Ascending aorta (tissue), 2 donors: ENCODE measurements at regions not wholly inside any gene's neighbourhood (a gene's known extent, or its start where the extent isn't known, plus 50 kb on each side); places are given as distances from the start of the nearest gene placed in this dataset.

ENCODE experiments used
- DNase-seq, 2 donors: peaks; one replicate each; pipeline ENCODE4 v3.0.0-alpha.2; 2019; ENCODE audit warnings: low spot score in 2 of 2
- H3K27ac ChIP-seq, 2 donors: fragments of 200-600 bp; sonication (generic); one replicate each; pipeline ENCODE4 v1.5.1; 2016 to 2017; ENCODE audit warnings: mild to moderate bottlenecking in 1 of 2
- H3K27me3 ChIP-seq: fragments of 200-600 bp; sonication (generic); one replicate; pipeline ENCODE4 v1.5.1; 2017
- H3K36me3 ChIP-seq, 2 donors: fragments of 200-600 bp; sonication (generic); one replicate each; pipeline ENCODE4 v1.5.1; 2016
- H3K4me1 ChIP-seq, 2 donors: fragments of 200-600 bp; sonication (generic); one replicate each; pipeline ENCODE4 v1.5.1; 2016 to 2017; ENCODE audit warnings: mild to moderate bottlenecking in 1 of 2
- H3K4me3 ChIP-seq, 2 donors: fragments of 200-600 bp; sonication (generic); one replicate each; pipeline ENCODE4 v1.5.1; 2016 to 2017; ENCODE audit warnings: mild to moderate bottlenecking in 1 of 2
- H3K9me3 ChIP-seq, 2 donors: fragments of 200-600 bp; sonication (generic); one replicate each; pipeline ENCODE4 v1.5.1; 2016
- intact Hi-C: fragments of 100-400 bp; cut with DNase I; formaldehyde crosslinking; loops from one replicate; pipeline ENCODE4 v1.15.1; 2023
- TF ChIP-seq, protein P1 (sequence below), 3 experiments: fragments of 200-600 bp in 2 of 3; fragments of 450-650 bp in 1 of 3; sonication (generic) in 2 of 3; IDR thresholded peaks; one replicate each; pipeline ENCODE4 v1.5.1; 2016 to 2019; ENCODE audit warnings: antibody characterized with exemption in 3 of 3, mild to moderate bottlenecking in 1 of 3, moderate library complexity in 1 of 3

DNA sequence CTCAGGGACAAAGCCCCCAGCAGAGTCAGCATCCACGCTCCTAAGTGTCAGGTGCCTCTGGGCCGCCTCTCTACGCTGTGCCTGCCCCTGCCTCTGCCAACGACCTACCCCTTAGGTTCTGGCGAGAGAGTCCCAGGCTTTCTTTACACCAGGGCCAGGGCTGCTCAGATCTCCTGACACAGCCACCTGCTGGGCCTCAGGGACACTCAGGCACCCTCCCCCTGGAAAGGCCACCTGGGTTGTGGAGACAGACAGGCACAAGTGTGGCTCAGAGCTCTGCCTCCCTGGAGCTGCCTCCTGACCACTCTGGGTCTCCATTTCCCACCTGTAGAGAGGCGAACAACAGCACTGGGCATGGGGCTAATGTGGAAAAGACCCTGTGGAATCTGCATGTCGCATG is 90.0 kb upstream of the ADRA2C start:
- TF ChIP-seq, protein P1, sequence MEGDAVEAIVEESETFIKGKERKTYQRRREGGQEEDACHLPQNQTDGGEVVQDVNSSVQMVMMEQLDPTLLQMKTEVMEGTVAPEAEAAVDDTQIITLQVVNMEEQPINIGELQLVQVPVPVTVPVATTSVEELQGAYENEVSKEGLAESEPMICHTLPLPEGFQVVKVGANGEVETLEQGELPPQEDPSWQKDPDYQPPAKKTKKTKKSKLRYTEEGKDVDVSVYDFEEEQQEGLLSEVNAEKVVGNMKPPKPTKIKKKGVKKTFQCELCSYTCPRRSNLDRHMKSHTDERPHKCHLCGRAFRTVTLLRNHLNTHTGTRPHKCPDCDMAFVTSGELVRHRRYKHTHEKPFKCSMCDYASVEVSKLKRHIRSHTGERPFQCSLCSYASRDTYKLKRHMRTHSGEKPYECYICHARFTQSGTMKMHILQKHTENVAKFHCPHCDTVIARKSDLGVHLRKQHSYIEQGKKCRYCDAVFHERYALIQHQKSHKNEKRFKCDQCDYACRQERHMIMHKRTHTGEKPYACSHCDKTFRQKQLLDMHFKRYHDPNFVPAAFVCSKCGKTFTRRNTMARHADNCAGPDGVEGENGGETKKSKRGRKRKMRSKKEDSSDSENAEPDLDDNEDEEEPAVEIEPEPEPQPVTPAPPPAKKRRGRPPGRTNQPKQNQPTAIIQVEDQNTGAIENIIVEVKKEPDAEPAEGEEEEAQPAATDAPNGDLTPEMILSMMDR (IDR thresholded peaks at IDR 0.05) = no peak
- Histone ChIP-seq H3K4me1 (no peaks in the 10 kb centered on the region), H3K4me3 (no peak overlapping the region), H3K27me3 (no peaks in the 10 kb centered on the region), H3K9me3 (no peaks in the 10 kb centered on the region), H3K36me3 (no peaks in the 10 kb centered on the region), H3K27ac (no peak overlapping the region)
- intact Hi-C loops = no loop called here
- DNase-seq = no peak

GRCh38 chr4:3675251-3676115 is 90.7 kb upstream of the ADRA2C start:
- no peaks in the 10 kb centered on the region for H3K9me3 ChIP-seq
- no peaks in the 10 kb centered on the region for H3K27me3 ChIP-seq
- TF ChIP-seq, protein P1 (IDR thresholded peaks at IDR 0.05) = no peak
- H3K4me3 ChIP-seq = no peak overlapping the region
- H3K4me1 ChIP-seq = no peaks in the 10 kb centered on the region
- H3K27ac ChIP-seq = no peak overlapping the region
- no peak for DNase-seq
- no peaks in the 10 kb centered on the region for H3K36me3 ChIP-seq
- intact Hi-C loops = no loop called here

GRCh38 chr4:3674479-3674851 is 91.7 kb upstream of the ADRA2C start:
- intact Hi-C loops = no loop called here
- Histone ChIP-seq H3K36me3 (no peaks in the 10 kb centered on the region), H3K4me1 (no peaks in the 10 kb centered on the region), H3K9me3 (no peaks in the 10 kb centered on the region), H3K27ac (no peak overlapping the region), H3K4me3 (no peak overlapping the region), H3K27me3 (no peaks in the 10 kb centered on the region)
- no peak for DNase-seq
- TF ChIP-seq, protein P1 (IDR thresholded peaks at IDR 0.05) = no peak

DNA sequence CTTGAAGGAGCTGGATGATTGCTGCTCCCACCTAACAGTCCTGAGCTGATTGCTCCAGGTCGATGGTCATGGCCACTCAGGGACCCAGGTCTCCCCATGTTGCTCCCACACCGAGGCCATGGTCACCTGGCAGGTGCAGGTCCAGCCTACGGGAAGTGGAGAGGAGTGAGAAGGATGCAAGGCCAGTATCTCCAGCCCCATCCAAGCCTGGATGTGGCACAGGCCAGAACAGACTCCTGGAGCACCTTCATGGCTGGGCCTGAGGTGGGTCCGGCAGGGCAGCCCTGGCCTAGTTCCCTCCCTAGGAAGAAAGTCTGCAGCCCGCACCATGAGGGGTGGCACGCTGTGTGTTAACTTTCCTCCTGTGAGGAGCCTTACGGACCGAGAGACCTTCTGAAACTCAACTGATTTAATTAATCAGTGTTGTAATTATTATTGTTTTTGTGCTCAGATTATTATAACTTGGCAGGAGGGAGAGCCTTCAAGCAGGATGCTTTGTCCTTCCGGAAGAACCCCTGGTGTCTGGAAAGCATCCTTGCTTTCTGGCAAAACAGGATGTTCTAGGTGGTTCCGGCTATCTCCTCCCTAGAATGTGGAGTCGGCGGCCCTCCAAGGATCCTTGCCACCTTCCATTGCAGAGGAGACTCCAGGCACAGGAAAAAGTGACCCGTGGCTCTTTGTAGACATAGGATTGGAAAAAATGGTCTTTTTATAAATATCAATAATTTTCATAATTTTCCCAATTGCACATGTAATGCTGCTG is 92.3 kb upstream of the ADRA2C start:
- Histone ChIP-seq H3K9me3 (no peaks in the 10 kb centered on the region), H3K36me3 (no peaks in the 10 kb centered on the region), H3K27ac (no peak overlapping the region), H3K4me3 (no peak overlapping the region), H3K4me1 (no peaks in the 10 kb centered on the region), H3K27me3 (no peaks in the 10 kb centered on the region)
- TF ChIP-seq, protein P1 (IDR thresholded peaks at IDR 0.05) = no peak
- no peak for DNase-seq
- intact Hi-C loops = no loop called here

- DNase-seq = no peak
- no peaks in the 10 kb centered on the region for H3K27me3 ChIP-seq
- H3K4me1 ChIP-seq = no peaks in the 10 kb centered on the region
- H3K9me3 ChIP-seq = no peaks in the 10 kb centered on the region
- intact Hi-C loops = no loop called here
- no peak overlapping the region for H3K4me3 ChIP-seq
- TF ChIP-seq, protein P1 (IDR thresholded peaks at IDR 0.05) = no peak
- H3K36me3 ChIP-seq = no peaks in the 10 kb centered on the region
- no peak overlapping the region for H3K27ac ChIP-seq
Observed at GRCh38 chr4:3673176-3673575, 93.0 kb upstream of the ADRA2C start.
